ACC112 (cell line): ENCODE measurements at regions not wholly inside any gene's neighbourhood (a gene's known extent, or its start where the extent isn't known, plus 50 kb on each side); places are given as distances from the start of the nearest gene placed in this dataset.

ENCODE experiments used
- H2AFZ ChIP-seq: fragments of 200-600 bp; sonication (generic); one replicate; pipeline ENCODE4 v1.6.0; 2017; ENCODE audit warnings: antibody characterized with exemption, low read length; ENCODE audit not compliant: unreplicated experiment
- H3K27ac ChIP-seq: fragments of 200-600 bp; sonication (generic); 2 replicates; pipeline ENCODE4 v1.5.1; 2014; ENCODE audit warnings: low read depth, mild to moderate bottlenecking, antibody characterized with exemption, low read length, moderate library complexity
- H3K27me3 ChIP-seq: fragments of 200-600 bp; sonication (generic); 2 replicates; pipeline ENCODE4 v1.6.1; 2014; ENCODE audit warnings: mild to moderate bottlenecking, antibody characterized with exemption, low read length, moderate library complexity, mixed read lengths; ENCODE audit not compliant: insufficient read depth
- H3K36me3 ChIP-seq: fragments of 200-600 bp; sonication (generic); 2 replicates; pipeline ENCODE4 v1.6.1; 2016; ENCODE audit warnings: mild to moderate bottlenecking, antibody characterized with exemption, low read length, moderate library complexity, mixed read lengths; ENCODE audit not compliant: insufficient read depth
- H3K4me1 ChIP-seq: fragments of 200-600 bp; sonication (generic); one replicate; pipeline ENCODE4 v1.6.1; 2016; ENCODE audit warnings: low read length, mixed read lengths; ENCODE audit not compliant: insufficient read depth, unreplicated experiment, control insufficient read depth
- H3K4me3 ChIP-seq: fragments of 200-600 bp; sonication (generic); 2 replicates; pipeline ENCODE4 v1.5.1; 2014; ENCODE audit warnings: mild to moderate bottlenecking, low read depth, low read length
- H3K79me2 ChIP-seq: fragments of 200-600 bp; sonication (generic); one replicate; pipeline ENCODE4 v1.6.0; 2016; ENCODE audit warnings: low read length; ENCODE audit not compliant: control insufficient read depth, unreplicated experiment, insufficient read depth

DNA sequence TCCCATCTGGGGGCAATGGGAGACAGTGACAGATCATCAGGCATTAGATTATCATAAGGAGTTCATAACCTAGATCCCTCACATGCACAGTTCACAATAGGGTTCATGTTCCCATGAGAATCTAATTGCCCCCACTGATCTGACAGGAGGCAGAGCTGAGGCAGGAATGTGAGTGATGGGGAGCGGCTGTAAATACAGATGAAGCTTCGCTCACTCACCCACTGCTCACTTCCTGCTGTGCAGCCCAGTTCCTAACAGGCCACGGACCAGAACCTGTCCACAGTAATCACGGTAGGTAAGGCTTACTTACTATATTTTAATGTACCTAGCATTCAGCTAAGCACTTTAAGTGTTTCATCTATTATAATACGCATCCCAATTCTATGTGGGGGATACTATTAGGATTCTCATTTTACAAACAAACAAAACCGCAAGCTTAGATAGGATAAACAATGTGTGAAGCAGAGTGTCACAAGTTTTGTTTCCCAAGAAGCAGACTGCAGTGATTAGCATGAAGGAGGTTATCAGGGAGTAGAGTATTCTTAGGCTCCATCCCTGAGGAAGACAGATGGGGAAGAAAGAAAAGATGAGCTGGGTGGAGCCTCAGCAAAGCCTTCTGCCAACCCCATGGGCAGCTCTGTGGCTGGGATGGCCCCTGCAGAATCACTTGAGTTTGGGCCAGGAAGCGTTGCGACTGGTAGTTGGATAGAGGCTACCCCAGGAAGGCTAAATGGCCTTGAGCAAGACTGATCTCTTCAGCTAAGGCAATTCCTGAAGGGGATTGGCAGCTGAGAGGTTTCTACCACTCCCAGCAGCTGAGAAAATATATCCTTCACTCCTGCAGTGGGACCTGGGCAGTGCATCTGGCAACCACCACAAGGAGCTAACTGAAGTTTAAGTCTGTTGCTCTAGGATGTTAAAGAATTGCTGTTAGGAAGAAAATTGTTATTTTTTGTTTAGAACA lies 133.1 kb downstream of the MREG start:
- H3K27ac ChIP-seq: no peak overlapping the region

GRCh38 chr2:215879331-215879730 lies 134.0 kb downstream of the MREG start:
- no peaks in the 10 kb centered on the region for H3K27me3 ChIP-seq

More for the DNA sequence above, 133.1 kb downstream of the MREG start:
- H3K79me2 ChIP-seq: no peaks in the 10 kb centered on the region
- peaks cover 31% of the 10 kb centered on the region for H3K4me1 ChIP-seq
- no peaks in the 10 kb centered on the region for H3K27me3 ChIP-seq
- no peak overlapping the region for H3K4me3 ChIP-seq
- no peak overlapping the region for H2AFZ ChIP-seq
- no peaks in the 10 kb centered on the region for H3K36me3 ChIP-seq

GRCh38 chr2:215878476-215879063 lies 134.8 kb downstream of the MREG start:
- Histone ChIP-seq H3K36me3 (no peaks in the 10 kb centered on the region), H2AFZ (no peak overlapping the region), H3K27me3 (no peaks in the 10 kb centered on the region), H3K4me1 (peaks cover 20% of the 10 kb centered on the region), H3K79me2 (no peaks in the 10 kb centered on the region), H3K27ac (peak overlapping the region; percentile 14; the same call in 1 of the 2 replicates), H3K4me3 (no peak overlapping the region)

More at GRCh38 chr2:215879331-215879730, 134.0 kb downstream of the MREG start:
- Histone ChIP-seq H3K27ac (no peak overlapping the region), H3K79me2 (no peaks in the 10 kb centered on the region), H3K4me1 (peaks cover 26% of the 10 kb centered on the region), H2AFZ (no peak overlapping the region), H3K36me3 (no peaks in the 10 kb centered on the region), H3K4me3 (no peak overlapping the region)

- no peaks in the 10 kb centered on the region for H3K36me3 ChIP-seq
- H3K4me3 ChIP-seq: no peak overlapping the region
- H3K4me1 ChIP-seq: peaks cover 20% of the 10 kb centered on the region
- H3K27me3 ChIP-seq: no peaks in the 10 kb centered on the region
- H3K27ac ChIP-seq: no peak overlapping the region
- H3K79me2 ChIP-seq: no peaks in the 10 kb centered on the region
- no peak overlapping the region for H2AFZ ChIP-seq
These were observed 136.5 kb downstream of the MREG start for GRCh38 chr2:215876937-215877238.

DNA sequence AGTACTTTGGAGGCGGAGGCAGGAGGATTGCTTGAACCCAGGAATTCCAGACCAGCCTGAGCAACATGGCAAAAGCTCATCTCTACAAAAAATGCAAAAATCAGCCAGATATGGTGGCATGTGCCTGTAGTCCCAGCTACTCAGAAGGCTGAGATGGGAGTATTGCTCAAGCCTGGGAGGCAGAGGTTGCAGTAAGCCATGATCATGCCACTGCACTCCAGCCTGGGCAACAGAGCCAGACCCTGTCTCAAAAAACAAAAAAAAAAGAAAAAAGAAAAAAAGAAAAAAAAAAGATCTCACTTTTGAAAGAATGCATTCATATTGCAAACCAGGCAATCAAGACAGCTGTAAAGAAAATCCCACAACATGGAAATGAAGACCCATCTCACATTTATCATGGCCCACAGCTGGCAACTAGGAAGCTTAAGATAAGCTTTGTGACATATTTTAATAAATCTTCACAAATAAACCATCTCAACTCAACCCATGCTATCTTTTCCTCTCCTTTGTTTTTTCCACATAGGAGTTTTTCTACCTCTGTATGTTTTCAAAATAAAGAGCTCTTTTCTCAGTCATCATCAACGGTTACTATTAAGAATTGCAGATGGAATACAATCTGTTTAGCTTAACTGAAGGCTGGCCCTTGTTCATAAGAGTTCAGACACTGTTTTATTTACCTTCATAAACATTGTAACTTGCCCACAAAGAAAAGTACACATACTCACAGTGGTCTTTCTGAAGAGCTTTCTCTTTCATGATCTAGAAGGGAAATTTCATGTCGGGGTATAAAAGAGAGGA lies 137.0 kb downstream of the MREG start:
- H2AFZ ChIP-seq: no peak overlapping the region
- no peak overlapping the region for H3K4me3 ChIP-seq
- no peaks in the 10 kb centered on the region for H3K79me2 ChIP-seq
- no peak overlapping the region for H3K27ac ChIP-seq
- H3K4me1 ChIP-seq: peaks cover 16% of the 10 kb centered on the region
- H3K27me3 ChIP-seq: no peaks in the 10 kb centered on the region
- H3K36me3 ChIP-seq: no peaks in the 10 kb centered on the region

GRCh38 chr2:215874418-215874817 lies 138.9 kb downstream of the MREG start:
- Histone ChIP-seq H2AFZ (no peak overlapping the region), H3K79me2 (no peaks in the 10 kb centered on the region), H3K4me1 (peaks cover 21% of the 10 kb centered on the region), H3K36me3 (no peaks in the 10 kb centered on the region), H3K27me3 (no peaks in the 10 kb centered on the region), H3K4me3 (no peak overlapping the region), H3K27ac (no peak overlapping the region)

DNA sequence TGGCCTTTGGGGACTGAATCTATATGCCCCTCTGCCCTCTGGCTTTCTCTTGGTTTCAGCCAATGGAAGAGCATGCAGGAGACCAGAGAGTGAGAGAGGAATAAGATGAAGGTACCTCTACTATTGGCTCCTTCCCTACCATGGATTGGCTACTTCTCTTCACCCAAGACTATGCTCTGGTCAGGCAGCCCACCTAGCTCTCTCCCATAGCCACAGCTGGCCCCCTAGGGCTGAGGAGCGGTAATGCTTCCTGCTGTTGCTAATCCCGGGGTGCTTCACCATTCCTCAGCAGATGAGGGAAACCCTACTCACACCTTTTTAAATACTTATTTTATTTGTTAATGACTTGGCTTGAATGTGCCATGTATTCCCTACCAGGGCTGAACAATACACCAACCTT lies 142.4 kb downstream of the MREG start:
- no peak overlapping the region for H3K27ac ChIP-seq
- H3K79me2 ChIP-seq: no peaks in the 10 kb centered on the region
- peaks cover 14% of the 10 kb centered on the region for H3K4me1 ChIP-seq
- no peaks in the 10 kb centered on the region for H3K27me3 ChIP-seq
- no peak overlapping the region for H2AFZ ChIP-seq
- no peaks in the 10 kb centered on the region for H3K36me3 ChIP-seq
- H3K4me3 ChIP-seq: no peak overlapping the region

- Histone ChIP-seq H3K79me2 (no peaks in the 10 kb centered on the region), H3K4me1 (peaks cover 14% of the 10 kb centered on the region), H3K36me3 (no peaks in the 10 kb centered on the region), H3K27ac (0 out of 2 replicates have a peak overlapping the region, but pooled peaks have one; percentile 39), H2AFZ (peak overlapping the region; percentile 66), H3K4me3 (no peak overlapping the region), H3K27me3 (no peaks in the 10 kb centered on the region)
These were observed 143.3 kb downstream of the MREG start for GRCh38 chr2:215870088-215870490.

- no peaks in the 10 kb centered on the region for H3K36me3 ChIP-seq
- no peaks in the 10 kb centered on the region for H3K27me3 ChIP-seq
- no peaks in the 10 kb centered on the region for H3K79me2 ChIP-seq
- peak overlapping the region; percentile 59 for H2AFZ ChIP-seq
- peaks cover 8% of the 10 kb centered on the region for H3K4me1 ChIP-seq
- H3K4me3 ChIP-seq: no peak overlapping the region
- no peak overlapping the region for H3K27ac ChIP-seq
These were observed 144.4 kb downstream of the MREG start for GRCh38 chr2:215868846-215869543.

GRCh38 chr2:215866606-215867005 lies 146.7 kb downstream of the MREG start:
- H3K27me3 ChIP-seq: no peaks in the 10 kb centered on the region
- no peaks in the 10 kb centered on the region for H3K79me2 ChIP-seq
- no peaks in the 10 kb centered on the region for H3K36me3 ChIP-seq
- no peak overlapping the region for H2AFZ ChIP-seq
- no peak overlapping the region for H3K27ac ChIP-seq
- H3K4me1 ChIP-seq: peaks cover 8% of the 10 kb centered on the region
- no peak overlapping the region for H3K4me3 ChIP-seq
